Epithelial cell of esophagus (primary cell): ENCODE measurements at regions not wholly inside any gene's neighbourhood (a gene's known extent, or its start where the extent isn't known, plus 50 kb on each side); places are given as distances from the start of the nearest gene placed in this dataset.

Source experiments
- DNase-seq: peaks from one replicate; pipeline ENCODE4 v3.0.0; 2010; ENCODE audit warnings: low read depth
- H3K4me3 ChIP-seq: 2 replicates; pipeline ENCODE4 v1.5.1; 2011; ENCODE audit warnings: mild to moderate bottlenecking, low read length, control low read depth
- CTCF ChIP-seq: IDR thresholded peaks from 2 replicates; pipeline ENCODE4 v1.5.1; 2011; ENCODE audit warnings: low read depth, mild to moderate bottlenecking, low read length, control low read depth, inconsistent platforms; ENCODE audit not compliant: insufficient read depth; ENCODE audit errors: missing control alignments

GRCh38 chr20:12875510-12875909, 133.3 kb upstream of the SPTLC3 start:
- TF ChIP-seq CTCF: no peak
- DNase-seq: no peak
- H3K4me3 ChIP-seq: no peak overlapping the region

- TF ChIP-seq CTCF: no peak
- peak; percentile 46 for DNase-seq
- H3K4me3 ChIP-seq: no peak overlapping the region
These were observed 125.8 kb upstream of the SPTLC3 start for GRCh38 chr20:12882832-12883506.

- H3K4me3 ChIP-seq: no peak overlapping the region
- DNase-seq: no peak
- no peak for TF ChIP-seq CTCF
These were observed 125.3 kb upstream of the SPTLC3 start for GRCh38 chr20:12883507-12883885.

- no peak for TF ChIP-seq CTCF
- H3K4me3 ChIP-seq: no peak overlapping the region
- no peak for DNase-seq
These were observed 122.0 kb upstream of the SPTLC3 start for GRCh38 chr20:12886618-12887363.

- DNase-seq: no peak
- H3K4me3 ChIP-seq: no peak overlapping the region
- no peak for TF ChIP-seq CTCF
These were observed 117.1 kb upstream of the SPTLC3 start for GRCh38 chr20:12891643-12892042.

GRCh38 chr20:12893019-12893418, 115.8 kb upstream of the SPTLC3 start:
- no peak overlapping the region for H3K4me3 ChIP-seq
- no peak for TF ChIP-seq CTCF
- no peak for DNase-seq
